Ishikawa (cell line): ENCODE measurements at regions not wholly inside any gene's neighbourhood (a gene's known extent, or its start where the extent isn't known, plus 50 kb on each side); places are given as distances from the start of the nearest gene placed in this dataset.

Experiments used
- EP300 ChIP-seq: IDR thresholded peaks from 2 replicates; pipeline ENCODE4 v1.6.1; 2012; ENCODE audit warnings: borderline replicate concordance
- MAX ChIP-seq: IDR thresholded peaks from 2 replicates; pipeline ENCODE4 v1.6.1; 2012
- YY1 ChIP-seq: IDR thresholded peaks from 2 replicates; pipeline ENCODE4 v1.6.1; 2012; ENCODE audit warnings: low read depth
- TF ChIP-seq, protein P1 (sequence below): IDR thresholded peaks from 2 replicates; pipeline ENCODE4 v1.6.1; 2012; ENCODE audit warnings: low read depth, mild to moderate bottlenecking

DNA sequence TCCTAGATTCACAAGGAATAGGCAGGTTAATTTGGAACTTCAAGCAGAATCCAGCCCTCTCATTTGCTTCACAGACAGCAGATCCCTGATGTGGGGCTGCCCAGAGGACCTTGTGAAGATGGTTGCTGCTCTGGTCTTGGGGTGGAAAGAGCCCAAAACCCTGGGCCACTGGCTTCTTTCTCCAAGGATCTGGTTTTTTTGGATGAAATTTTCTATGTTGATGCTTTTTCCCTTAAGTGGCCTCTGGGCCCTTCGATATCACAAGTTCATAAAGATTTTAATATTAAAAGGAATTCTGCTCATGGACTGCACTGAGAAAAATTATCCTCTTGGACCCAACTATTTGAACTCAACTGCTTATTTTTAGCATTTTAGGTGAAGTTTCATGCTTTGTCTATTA, 421.1 kb downstream of the KLF5 start:
- TF ChIP-seq EP300, result no peak
- TF ChIP-seq MAX, result no peak
- TF ChIP-seq, protein P1, sequence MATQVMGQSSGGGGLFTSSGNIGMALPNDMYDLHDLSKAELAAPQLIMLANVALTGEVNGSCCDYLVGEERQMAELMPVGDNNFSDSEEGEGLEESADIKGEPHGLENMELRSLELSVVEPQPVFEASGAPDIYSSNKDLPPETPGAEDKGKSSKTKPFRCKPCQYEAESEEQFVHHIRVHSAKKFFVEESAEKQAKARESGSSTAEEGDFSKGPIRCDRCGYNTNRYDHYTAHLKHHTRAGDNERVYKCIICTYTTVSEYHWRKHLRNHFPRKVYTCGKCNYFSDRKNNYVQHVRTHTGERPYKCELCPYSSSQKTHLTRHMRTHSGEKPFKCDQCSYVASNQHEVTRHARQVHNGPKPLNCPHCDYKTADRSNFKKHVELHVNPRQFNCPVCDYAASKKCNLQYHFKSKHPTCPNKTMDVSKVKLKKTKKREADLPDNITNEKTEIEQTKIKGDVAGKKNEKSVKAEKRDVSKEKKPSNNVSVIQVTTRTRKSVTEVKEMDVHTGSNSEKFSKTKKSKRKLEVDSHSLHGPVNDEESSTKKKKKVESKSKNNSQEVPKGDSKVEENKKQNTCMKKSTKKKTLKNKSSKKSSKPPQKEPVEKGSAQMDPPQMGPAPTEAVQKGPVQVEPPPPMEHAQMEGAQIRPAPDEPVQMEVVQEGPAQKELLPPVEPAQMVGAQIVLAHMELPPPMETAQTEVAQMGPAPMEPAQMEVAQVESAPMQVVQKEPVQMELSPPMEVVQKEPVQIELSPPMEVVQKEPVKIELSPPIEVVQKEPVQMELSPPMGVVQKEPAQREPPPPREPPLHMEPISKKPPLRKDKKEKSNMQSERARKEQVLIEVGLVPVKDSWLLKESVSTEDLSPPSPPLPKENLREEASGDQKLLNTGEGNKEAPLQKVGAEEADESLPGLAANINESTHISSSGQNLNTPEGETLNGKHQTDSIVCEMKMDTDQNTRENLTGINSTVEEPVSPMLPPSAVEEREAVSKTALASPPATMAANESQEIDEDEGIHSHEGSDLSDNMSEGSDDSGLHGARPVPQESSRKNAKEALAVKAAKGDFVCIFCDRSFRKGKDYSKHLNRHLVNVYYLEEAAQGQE, result no peak
- no peak for TF ChIP-seq YY1
